Stimulated activated CD4-positive, alpha-beta T cell treated with anti-CD3 and anti-CD28 coated beads, TNF-alpha, amount 100 ng/mL, for 4 hours (primary cell): ENCODE measurements at regions not wholly inside any gene's neighbourhood (a gene's known extent, or its start where the extent isn't known, plus 50 kb on each side); places are given as distances from the start of the nearest gene placed in this dataset.

Source experiments
- DNase-seq, 3 experiments: peaks; one replicate each; pipeline ENCODE4 v3.0.0-alpha.2; 2020; ENCODE audit warnings: low read depth in 3 of 3

DNA sequence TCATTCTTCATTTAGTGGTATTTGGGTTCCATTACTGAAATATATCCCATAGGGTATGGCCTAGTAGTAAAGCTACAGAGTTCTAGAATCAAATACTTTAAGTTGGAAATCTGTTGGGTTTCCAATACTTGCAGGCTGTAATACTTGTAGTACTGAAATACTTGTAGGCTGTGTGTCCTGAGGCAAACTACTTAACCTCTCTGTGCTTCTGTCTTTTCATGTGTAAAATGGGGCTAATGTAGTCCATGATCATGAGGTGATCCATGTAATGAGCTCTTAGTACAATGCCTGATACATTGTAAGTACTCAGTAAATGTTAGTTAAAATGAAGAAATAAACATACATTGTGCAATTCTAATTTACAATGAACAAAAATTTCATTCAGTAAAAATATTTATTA, 368.9 kb downstream of the CSNK1G3 start:
- DNase-seq: no peak

DNA sequence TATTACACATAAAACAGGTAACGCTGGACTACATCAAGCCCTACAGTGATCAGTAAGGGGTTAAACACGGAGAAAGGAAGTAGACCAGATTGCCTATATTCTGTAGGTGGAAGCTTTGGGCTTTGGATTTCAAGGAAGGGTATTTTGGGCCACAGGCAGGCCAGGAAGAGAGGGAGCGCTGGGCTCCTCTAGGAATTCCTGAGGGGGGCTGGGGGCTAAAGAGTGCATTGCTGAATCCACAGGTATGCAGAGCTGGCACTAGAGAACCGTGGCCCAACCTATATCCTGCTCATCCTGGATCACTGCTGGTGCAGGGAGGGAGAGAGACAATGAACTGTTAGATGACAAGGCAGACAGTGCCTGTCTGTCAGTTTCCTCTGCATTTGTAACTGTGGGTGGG, 367.1 kb downstream of the CSNK1G3 start:
- DNase-seq: no peak

DNA sequence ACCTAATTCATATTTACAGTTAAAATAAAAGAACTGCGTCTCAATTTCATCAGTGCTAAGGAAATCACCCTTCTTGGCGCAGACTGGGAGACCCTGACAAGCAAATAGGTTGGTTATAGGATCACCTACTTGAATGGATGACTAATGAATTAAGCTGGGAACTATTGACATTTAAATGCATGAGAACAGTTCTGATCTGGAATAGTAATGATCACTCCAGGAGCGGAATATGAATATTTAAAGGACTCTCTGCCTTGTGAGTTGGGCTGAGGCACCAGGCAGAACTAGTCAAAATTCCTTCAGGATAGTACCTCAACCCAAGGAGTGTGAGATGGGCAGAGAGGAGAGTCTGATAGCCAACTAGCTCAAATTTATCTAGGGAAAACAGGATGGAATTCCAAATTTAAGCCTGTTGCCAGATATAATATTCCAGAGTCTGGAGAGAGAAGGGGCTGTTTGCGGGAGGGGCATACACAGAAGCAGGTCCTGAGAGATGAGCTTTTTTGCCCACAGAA, 364.4 kb downstream of the CSNK1G3 start:
- DNase-seq: no peak

DNA sequence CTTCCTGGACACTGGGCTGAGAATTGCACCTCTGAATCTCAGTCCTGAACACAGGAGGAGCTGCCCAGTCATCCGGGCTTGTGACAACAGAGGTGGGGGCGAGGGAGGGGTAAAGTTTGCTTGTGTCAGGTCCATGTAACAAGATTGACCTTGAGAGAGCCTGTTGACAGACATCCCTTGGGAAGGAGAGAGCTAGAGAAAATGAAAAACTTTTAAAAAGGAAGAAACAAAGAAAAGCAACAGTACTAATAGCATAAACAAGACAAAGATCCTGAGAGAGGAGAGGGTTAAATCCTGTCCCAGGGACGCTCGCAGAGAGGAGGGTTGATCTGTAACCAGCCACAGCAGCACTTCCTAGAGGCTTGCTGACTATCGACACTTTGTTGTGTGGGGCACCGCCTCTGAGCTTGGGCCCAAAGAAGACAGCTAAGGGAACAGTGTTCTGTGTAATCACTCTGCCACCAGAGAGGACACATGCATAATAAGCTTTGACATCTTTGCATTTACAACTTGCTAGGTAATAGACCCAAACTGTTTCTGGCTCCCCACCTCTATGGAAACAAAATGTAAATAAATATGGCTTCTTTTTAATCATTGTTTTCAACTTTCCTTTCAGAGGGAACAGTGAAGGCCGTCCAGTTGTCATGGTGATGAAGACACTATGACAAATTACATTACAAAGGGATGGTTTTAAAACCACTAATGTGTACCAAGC, 363.7 kb downstream of the CSNK1G3 start:
- DNase-seq: no peak

DNA sequence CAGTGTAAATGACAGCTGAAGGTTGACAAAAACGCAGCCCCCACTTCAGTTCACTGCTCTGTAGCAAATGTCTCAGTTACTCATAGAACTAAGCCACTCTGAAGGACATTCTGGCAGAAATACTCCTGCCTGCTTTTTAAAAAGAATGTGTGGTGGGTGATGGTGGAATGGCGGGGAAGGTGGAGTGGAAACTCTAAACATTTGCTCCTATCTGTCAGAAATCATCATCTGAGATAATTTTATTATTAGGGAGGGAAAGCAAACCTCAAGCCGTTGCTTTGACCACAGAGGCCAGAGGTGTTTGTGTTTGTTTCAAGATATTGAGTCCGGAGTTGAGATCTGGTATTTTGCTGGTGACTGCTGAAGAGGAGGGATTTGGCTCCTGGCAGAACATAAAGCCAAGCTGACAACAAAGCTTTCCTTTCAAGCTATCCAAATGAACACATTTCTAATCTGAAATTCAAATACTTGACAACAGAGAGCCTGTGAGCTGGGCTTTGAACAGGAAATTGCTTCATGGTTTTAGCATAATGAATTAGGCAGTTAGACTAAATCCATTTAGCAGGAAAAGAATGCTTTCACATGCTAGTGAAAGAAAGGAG, 362.7 kb downstream of the CSNK1G3 start:
- no peak for DNase-seq

DNA sequence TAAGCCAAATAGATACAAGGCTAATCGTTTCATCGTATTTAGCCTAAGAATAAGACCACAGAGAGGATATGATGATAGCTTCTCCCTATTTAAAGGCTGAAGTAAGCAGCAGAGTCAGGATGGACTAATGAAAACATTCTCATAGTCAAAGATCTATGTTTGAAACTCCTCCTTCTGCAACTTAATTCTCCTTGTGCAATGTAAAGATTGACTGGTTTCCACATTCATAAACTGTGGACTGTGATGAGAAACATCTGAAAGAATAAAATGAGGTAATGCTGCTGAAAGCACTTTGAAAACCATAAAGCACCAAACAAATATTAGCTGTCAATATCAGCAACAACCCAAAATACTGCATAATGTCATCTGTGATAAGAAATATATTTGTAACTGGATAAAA, 361.9 kb downstream of the CSNK1G3 start:
- DNase-seq: no peak

DNA sequence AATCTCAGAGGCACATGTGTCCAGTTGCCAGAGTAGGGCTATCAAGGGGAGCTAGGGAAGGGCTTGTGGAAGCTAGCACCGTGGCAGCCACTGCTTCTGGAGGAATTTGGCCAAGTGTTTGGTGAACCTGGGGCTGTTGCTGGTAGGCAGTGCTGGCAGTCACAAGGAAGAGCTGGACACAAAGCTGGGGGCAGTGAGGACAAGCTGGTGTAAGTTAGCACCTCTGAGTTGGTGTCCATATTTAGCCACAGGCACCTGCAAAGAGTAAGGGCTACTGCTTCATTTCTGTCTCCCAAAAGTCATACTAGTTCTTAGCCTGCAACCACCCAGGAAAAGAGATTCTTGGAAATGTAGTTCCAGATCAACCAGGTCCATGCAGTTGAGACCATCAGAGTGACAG, 359.4 kb downstream of the CSNK1G3 start:
- DNase-seq: no peak

DNA sequence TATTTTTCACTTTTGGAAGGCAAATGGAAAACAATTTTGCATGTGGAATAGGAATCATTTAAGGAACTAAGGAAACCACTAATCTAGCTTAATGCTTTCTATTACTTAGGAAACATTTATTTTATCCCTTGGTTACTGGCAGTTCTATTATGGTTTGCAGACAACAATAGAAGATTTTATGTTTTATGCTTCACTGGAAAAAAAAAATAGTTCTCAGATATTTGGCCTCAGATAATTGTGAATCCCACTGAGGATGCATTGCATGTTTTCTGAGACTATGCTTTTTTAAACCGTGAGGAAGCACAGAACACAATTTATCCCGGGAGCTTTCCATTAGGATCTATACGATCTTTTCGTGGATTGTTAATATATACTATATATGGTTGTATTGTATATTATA, 356.9 kb downstream of the CSNK1G3 start:
- no peak for DNase-seq

DNA sequence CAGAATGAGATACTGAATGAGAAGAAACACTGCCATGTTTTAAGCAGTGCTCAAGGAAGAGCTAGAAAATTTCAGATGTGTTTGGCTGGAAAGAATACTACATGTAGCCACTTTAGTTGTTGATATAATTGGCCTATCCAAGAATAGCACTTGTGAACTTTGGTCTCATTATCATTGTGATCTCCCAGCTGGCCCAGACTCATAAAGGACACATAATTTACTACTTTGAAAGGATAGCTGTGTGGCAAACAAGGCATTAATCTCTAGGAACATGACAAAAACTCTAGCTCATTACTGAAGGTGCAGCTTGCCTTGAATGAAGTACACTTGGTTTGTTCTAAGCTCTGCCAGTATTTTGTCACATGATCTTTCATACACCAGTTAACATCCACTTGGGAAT, 356.3 kb downstream of the CSNK1G3 start:
- DNase-seq: no peak

DNA sequence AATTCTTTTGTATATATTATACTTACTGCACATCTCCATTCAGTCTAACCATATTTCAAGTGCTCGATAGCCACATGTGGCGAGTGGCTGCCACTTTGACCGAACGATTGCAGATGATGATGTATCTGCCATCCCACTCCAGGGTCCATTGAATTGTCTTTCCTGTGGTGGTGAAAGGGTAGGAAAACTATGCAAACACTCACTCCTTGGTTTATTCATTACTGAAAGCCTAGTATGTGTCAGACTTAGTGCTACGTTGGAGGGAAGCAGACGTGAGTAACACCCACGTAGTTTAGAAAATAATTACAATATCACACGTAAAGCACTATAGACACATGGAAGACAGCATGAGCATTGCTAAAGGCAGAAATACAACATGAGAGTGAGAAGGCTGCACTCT, 353.7 kb downstream of the CSNK1G3 start:
- DNase-seq: no peak

DNA sequence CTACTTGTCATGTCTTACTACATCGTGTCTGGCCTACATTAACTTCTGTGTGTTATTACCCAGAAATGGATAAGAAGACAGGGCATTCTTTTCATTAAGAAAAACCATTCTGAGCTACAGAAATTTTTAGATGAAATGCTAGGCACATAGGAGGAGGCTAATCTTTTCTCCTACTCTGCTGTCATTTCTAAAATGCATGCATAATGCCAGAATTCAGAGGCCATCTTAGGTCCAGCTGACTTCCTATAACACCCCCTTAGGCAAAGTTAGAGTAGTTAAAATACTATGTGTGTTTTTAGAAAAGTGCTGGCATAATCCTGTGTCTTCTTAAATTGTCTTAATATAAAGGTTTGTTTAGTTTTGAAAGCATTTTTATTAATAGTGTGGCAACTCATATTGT, 352.6 kb downstream of the CSNK1G3 start:
- no peak for DNase-seq

DNA sequence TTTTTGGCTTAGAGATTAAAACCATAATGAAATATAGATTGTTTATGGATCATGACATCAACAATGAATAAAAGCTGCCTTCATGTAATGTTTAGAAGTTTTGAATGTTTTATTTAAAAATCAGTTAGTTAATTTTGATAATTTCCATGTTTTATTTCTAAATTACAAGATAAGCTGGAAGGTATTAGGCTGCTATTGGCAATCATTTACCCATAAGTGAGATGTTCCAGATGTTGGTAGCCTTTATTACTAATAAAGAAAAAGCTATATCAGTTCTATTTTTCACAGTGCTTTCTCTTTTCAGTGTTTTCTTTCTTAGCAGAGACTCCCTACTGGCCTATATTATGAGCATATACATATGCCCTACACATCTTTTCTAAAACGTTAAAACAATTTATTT, 347.0 kb downstream of the CSNK1G3 start:
- DNase-seq: no peak

DNA sequence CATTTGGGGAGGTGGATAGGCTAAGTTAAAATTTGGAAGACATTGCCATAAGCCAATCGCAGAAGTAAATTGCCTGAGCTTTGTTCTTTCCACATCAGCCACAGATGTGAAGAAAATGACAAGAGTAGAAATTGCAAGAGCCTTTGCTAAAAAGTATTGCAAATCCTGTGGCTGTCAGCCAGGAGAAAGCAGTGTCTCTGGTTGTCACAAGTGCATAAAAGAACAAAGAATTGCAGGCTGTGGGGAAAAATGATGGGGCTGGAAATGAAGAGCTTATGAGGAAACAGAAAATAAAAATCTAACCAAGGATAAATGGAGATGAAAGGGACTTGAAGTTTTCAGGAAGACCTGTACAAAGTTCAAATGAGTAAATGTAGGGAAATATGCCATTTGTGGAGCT, 344.8 kb downstream of the CSNK1G3 start:
- DNase-seq: no peak

DNA sequence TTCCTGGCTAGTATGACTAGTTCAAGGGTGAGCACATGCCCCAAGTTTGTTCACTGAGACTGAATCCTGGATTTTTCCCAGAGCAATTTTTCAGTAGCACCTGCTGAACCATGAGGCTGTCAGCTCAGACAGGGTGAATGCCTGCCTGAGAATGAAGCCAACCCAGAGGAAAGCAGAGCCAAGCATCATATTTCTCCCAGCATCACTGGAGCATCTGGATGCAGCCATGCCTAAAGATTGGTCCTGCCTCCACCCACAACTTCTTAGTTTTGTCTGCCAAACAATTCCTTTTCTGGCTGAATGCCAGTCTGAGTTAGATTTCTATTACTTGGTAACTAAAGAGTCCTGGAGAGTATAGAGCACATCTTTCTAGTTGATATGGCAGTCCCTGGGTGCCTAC, 343.6 kb downstream of the CSNK1G3 start:
- no peak for DNase-seq

DNA sequence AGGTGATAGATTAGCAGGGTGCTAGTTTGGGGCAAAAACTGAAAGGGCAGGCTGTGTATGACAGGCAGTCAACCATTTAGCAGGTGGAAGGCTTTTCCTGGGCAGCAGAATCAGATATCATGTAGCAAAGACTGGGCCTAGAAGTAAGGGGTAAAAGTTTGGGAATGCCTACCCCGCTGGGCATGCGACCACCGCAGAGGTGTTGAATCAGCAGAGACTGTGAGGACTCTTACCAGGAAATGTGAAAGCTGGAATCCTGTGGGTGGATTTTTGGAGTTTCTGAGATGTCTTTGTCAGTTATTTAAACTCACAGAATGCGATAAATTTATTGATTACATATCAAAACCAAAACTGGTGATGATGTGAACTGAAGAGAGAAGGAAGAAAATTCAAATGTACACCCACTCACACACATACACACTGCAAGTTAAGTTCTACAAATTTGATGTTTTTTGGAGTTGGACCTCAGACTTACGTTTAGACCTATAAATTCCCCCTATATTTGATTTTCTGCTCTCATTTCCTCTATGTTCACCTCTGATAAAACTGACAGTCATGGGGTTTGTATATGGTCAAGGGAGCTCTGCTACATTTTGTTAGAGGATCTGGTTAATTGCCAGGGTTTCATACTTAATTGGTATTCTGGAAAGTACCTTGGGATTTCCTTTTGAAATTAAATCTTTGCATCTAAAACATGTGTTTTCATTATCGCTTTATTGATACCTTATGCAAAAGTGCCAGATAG, 333.6 kb downstream of the CSNK1G3 start:
- no peak for DNase-seq

DNA sequence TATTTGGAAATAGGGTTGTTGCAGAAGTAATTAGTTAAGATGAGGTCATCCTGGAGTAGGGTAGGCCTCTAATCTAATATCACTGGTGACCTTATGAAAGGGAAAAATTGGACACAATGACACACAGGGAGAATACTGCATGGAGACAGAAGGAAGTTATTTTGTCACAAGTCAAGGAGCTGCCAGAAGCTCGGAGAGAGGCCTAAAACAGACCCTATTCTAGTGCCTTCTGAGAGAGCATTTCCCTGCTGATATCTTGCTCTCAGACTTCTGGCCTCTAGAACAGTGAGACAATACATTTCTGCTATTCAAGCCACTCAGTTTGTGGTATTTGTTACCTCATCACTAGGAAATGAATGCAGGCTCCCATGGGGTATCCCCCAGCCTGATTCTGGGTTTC, 332.9 kb downstream of the CSNK1G3 start:
- no peak for DNase-seq

DNA sequence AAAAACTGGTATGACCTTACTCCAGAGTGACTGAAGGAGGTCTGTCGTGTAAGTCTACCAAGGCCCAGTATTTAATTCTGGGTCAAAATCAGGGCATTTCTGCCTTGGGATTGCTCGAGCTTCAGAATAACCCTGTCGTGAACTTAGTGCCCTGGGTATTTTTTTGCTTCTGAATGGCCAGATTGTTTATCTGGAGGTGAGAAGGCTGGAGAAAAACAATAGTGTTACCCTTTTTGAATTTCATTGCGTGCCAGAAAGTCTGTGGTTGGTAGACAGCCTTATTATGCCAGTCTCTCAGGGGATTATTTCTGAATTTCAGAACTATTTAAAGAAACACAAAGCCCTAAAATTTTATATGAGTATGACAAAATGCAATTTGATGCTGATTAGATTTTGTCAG, 323.4 kb downstream of the CSNK1G3 start:
- no peak for DNase-seq

DNA sequence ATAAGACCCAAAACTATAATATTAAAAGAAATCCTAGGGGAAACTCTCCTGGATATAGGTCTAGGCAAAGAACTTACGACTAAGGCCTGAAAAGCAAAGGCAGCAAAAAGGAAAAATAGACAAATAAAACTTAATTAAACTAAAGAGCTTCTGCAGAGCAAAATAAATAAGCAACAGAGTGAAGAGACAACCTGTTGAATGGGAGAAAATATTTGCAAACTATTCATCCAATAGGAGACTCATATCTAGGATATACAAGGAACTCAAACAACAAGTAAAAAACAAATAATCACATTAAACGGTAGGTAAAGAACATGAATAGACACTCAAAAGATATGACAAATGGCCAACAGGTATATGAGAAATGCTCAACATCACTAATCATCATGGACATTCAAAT, 318.6 kb downstream of the CSNK1G3 start:
- DNase-seq: no peak

DNA sequence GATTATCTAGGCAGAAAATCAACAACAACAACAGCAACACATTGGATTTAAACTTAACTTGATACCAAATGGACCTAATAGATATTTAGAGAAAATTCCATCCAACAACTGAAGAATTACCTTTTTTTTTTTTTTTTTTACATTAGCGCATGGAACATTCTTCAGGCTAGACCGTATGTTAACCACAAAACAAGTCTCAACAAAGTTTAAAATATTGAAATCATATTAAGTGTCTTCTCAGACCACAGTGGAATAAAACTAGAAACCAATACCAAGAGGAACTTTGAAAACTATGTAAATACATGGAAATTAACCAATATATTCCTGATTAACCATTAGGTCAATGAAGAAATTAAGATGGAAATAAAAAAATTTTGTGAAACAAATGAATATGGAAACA, 315.8 kb downstream of the CSNK1G3 start:
- DNase-seq: no peak

DNA sequence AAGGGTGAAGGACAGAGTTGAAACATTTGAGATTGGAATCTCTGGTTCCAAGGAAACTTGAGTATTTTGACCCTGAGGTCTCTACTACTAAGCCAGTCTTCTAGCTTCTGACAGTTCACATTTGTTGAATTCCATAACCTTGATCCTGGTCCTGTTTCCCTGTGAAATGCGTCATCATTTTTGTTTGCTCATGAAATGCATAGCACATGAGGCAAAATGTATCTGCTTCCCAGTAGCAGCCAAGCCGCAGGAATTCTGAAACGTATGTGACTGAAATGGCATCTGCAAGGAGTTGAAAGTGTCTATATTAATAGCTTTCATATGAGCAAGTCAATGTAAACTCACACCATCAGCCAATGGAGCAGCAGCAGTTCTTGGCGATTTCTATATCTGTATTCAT, 307.9 kb downstream of the CSNK1G3 start:
- DNase-seq: no peak

DNA sequence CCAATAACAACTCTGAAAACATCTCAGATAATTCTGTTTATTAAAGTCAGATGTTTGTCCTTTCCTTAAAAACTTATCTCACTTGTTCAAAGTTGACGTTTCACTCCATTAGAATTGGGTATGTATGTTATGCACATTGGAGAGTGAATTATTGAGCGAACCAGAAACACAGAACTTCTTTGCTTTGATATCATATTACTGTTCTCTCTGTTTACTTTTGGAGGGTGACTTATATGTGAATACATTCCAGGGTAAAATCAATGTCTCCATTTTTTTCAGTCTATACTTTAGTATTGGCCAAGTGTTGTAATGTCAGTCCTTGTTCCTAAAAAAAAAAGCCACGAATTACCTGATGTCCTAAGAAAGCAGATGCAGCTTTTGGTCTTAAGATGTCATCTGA, 307.4 kb downstream of the CSNK1G3 start:
- DNase-seq: no peak

DNA sequence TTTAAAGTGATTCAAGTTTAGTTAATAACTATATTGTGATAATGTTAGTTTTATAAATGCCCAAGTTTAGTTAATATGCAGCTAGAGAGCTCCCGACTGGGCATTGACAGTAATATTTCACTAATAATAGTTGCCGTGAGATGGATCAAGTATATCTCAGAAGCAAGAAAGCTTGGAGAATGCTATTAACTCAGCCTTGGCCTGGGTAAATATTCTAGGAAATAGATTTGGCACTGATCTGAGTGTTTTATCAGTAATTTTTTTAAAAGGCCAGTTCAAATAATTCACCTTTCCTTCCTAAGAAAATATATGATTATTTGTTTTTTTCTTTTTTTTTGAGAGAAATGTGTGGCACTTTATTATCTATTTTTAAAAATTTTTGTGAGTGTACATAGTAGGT, 305.3 kb downstream of the CSNK1G3 start:
- no peak for DNase-seq
